Stimulated activated CD4-positive, alpha-beta T cell treated with anti-CD3 and anti-CD28 coated beads, Interleukin-4, amount 100 ng/mL, for 4 hours (primary cell): ENCODE measurements at regions not wholly inside any gene's neighbourhood (a gene's known extent, or its start where the extent isn't known, plus 50 kb on each side); places are given as distances from the start of the nearest gene placed in this dataset.
"Not testable (repeated sequence)": the region's sequence is repeated elsewhere in the genome, so short reads cannot be mapped to it uniquely, and the experiment has no call there.

Experiments
- DNase-seq, 2 experiments: peaks; one replicate each; pipeline ENCODE4 v3.0.0-alpha.2; 2020

DNA sequence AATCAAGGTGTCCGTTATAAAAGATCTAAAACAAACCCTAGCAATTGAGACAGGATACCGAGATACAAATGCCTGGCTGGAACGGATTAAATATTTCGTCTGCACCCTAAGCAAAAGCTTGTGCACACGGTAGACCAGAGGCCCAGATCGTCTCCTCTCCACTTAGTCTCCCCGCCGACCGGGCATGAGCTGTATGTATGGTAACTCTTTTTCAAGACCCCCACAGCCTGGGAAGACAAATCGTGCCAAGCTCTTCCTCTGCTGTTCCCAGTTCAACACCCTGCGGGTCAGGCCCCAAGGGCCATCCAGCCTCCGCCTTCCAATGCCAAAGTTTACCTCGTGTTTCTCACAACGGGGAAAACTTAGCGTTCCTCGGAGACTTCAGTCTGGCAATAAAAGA is 285.7 kb upstream of the GALNT17 start:
- no peak for DNase-seq

DNA sequence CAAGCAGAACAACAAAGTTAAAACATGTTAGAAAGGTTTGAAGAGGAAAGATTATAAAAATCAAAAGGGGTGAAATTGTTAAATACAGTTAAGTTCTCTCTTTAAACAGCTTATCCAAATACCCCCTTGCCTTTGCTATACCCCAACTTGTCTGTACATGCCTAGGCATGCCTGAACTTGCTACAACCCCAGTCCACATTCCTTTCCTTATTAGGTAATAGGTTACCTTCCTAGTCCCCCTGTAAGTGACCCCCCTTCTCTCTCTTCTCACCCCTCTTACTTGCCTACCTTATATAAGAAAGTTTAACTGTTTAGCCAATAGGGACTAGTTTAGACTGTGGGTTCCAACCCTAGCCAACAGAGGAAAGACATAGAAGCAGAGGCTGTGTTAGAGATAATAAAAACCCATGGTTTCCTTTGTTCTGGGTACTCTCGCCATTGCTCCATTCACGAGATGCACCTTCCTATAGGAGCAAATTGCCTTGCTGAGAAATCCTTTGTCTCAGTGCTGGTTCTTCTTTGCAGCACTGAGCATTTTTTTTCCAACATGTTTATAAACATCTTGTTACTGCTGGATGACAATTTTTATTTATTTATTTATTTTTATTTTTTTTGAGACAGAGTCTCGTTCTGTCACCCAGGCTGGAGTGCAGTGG is 282.2 kb upstream of the GALNT17 start:
- no peak for DNase-seq

GRCh38 chr7:70855373-70855772 is 276.6 kb upstream of the GALNT17 start:
- no peak for DNase-seq

GRCh38 chr7:70856901-70857630 is 274.9 kb upstream of the GALNT17 start:
- DNase-seq, result peak; percentile 7 to 52

GRCh38 chr7:70857793-70858545 is 274.0 kb upstream of the GALNT17 start:
- no peak for DNase-seq

DNA sequence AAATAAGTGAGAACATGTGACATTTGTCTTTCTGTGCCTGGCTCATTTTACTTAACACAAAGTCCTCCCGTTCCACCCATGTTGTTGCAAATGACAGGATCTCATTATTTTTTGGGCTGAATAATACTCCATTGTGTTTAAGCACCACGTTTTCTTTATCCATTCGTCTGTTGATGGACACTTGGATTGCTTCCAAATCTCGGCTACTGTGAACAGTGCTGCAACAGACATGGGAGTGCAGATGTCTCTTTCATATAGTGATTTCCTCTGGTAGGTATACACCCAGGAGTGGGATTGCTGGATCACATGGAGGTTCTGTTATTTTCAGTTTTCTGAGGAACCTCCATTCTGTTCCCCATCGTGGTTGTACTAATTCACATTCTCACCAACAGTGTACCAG is 264.4 kb upstream of the GALNT17 start:
- no peak for DNase-seq

DNA sequence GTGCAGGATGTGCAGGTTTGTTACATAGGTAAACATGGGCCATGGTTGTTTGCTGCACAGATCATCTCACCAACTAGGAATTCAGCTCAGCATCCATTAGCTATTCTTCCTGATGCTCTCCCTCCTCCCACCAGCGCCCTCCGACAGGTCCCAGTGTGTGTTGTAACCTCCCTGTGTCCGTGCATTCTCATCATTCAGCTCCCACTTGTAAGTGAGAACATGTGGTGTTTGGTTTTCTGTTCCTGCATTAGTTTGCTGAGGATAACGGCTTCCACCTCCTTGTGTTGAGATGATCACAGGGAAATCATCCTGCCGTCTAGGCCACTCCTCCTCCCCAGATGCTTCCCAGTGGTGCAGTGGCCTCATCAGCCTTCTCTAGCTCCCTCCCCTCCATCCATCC is 261.6 kb upstream of the GALNT17 start:
- no peak for DNase-seq

DNA sequence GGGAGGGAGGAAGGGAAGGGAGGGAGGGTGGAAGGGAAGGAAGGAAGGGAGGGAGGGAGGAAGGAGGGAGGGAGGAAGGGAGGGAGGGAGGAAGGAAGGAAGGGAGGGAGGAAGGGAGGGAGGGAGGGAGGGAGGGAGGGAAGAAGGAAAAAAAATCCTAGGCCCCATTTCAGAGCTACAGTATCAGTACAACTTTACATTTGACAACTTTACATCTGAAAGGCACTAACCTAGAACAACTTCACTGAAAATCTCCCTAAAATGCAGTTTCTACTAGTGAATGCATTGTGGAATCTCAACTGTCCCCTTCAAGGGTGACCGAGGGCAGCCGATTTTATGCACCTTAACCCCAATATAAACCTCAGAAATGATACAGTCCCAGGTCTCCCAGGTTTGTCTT is 259.8 kb upstream of the GALNT17 start:
- DNase-seq, result no peak

DNA sequence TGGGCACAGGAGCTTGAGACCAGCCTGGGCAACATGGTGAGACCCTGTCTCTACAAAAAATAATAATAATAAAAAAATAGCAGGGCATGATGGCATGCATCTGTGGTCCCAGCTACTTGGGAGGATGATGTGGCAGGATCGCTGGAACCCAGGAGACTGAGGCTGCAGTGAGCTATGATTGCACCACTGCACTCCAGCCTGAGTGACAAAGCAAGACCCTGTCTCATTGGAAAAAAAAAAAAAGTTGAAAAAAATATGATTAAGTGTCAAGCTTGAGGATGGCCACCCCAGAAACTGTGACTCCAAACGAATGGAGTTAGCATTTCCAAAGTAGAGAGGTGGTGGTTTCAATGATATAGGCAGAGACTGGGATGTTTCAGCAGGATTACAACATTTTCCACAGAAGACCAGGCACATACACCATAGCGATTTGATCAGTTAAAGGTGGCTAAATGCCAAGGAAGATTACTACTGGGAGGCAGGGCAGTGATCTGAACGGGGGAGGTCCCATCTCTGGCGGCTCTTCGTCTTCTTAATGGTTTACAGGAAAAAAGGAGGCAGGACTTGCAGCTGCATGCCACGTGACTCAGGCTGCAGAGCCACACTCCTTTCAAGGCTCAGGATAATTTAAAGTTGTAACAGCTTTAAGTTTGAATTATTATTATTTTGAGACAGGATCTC is 250.6 kb upstream of the GALNT17 start:
- no peak for DNase-seq

DNA sequence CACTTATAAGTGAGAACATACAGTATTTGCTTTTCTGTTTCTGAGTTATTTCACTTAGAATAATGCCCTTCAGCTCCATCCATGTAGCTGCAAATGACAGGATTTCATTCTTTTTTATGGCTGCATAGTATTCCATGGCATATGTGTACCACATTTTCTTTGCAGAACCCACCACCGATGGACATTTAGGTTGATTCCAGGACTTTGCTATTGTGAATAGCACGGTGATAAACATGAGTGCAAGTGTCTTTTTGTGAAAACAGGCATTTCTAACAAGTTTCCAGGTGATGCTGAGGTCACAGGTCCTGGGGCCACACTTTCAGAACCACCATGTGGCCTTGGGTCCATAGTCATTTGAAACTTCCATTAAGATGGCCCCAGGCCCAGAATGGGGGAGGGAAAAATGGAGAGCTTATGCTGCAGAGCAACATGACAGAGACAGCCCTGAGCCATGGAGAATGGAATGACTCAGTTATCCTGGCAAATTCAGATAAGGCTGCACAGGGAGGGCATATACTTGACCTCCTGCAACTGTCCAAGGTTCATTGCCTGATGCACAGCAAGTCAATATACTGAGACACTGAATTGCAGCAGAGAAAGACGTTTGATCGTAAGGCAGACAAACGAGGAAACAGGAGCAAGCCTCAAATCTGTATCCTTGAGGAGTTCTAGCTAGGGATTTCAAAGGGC is 248.0 kb upstream of the GALNT17 start:
- DNase-seq, result no peak

DNA sequence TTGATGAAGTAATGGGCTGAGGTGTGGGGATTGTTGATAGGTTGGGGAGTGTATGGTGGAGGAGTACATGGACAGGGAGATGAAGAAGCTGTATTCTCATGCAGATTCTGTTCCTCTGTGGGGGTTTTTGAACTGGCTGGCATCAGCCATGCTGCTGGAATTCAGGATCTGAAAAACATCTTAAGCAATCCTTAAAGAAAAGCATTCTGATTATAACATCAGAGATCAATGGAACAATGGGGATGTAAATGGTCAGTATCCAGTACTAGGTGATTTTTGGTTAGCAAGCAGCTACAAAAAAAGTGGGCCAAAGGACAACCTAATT is 247.5 kb upstream of the GALNT17 start:
- DNase-seq, result no peak

DNA sequence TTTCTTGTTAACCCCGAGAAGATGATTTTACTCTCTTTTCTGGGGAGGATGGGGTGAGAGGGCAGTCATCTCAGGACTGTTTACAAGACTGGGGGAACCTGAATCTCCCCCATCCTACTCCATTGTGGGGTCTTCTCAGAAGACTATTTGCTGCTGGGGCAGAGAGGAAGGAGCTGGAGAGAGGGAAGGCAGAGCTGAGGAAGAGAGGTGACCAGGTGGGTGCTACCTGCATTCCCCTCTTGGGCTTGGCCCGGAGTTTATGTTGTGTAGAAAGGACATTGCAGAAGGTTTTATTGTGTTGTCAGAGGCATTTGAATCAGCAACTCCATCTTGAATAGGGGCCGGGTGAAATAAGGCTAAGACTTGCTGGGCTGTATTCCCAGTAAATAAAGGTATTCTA is 247.1 kb upstream of the GALNT17 start:
- DNase-seq, result no peak

DNA sequence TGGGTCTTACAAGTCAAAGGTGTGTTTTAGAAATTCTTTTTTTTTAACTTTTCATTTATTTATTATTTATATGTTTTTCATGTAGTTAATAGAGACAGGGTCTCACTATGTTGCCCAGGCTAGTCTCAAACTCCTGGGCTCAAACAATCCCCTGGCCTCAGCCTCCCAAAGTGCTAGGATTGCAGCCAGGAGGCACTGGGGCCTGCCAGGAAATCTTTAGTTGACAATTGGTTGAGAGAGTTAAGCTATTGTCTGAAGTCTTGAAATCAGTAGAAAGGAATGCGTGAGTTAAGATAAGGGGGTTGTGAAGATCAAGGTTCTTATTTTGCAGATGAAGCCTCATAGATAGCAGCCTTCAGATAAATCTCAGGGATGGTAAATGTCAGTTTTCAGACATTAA is 245.4 kb upstream of the GALNT17 start:
- no peak for DNase-seq

- no peak for DNase-seq
Observed at GRCh38 chr7:70887186-70887585, 244.8 kb upstream of the GALNT17 start.

- no peak for DNase-seq
Observed at GRCh38 chr7:70890147-70890969, 241.6 kb upstream of the GALNT17 start.

DNA sequence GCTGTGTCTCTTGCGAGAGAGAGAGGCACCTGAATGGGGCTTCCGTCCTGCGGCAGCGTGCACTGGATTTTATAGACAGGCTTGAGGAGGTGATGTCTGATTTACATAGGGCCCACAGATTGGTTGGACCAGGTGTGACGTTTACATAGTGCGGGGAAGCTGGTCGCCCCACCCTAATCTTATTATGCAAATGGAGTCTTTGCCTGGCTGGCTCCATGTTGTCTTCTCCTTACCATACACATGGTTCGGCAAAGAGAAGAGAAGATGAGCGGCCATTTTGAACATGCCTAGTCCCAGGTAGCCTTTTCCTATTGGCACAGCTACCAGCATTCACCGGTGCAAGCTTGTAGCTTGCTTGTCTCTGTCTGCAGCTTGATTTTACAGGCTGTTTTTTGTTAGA is 238.5 kb upstream of the GALNT17 start:
- DNase-seq, result no peak

DNA sequence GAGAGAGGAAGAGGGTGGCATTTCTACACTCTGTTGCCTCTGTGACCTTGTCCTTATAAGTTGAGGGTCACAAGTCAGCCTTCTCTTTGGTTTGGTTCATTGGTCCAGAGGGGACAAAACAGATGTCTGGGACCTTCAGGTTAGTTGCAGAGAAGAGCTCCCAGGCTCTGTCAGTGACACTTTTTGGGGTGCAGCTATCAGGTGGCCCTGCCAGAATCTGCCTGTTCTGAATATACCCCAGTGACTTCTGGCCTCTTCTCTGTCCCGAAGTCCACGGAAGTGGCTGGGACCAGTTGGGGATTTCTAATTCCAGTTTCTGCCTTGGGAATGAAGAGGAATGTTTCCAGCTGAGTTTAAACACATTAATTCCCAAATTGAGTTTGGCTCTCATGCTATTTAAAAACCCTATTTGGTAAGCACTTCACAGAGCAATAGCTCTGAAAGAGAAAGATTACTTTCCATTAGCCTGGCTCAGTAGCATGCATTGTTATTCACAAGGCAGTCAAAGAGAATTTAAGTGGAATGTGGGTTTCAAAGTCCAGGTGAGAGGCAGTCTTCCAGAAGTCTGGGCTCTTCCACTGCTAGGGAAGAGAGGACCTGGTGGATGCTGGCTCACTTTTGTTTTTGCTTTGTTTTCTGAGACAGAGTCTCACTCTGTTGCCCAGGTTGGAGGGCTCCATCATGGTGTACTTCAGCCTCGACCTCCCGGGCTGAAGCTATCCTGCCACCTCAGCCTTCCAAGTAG is 237.8 kb upstream of the GALNT17 start:
- no peak for DNase-seq

- no peak for DNase-seq
Observed at GRCh38 chr7:70894799-70895198, 237.1 kb upstream of the GALNT17 start.

DNA sequence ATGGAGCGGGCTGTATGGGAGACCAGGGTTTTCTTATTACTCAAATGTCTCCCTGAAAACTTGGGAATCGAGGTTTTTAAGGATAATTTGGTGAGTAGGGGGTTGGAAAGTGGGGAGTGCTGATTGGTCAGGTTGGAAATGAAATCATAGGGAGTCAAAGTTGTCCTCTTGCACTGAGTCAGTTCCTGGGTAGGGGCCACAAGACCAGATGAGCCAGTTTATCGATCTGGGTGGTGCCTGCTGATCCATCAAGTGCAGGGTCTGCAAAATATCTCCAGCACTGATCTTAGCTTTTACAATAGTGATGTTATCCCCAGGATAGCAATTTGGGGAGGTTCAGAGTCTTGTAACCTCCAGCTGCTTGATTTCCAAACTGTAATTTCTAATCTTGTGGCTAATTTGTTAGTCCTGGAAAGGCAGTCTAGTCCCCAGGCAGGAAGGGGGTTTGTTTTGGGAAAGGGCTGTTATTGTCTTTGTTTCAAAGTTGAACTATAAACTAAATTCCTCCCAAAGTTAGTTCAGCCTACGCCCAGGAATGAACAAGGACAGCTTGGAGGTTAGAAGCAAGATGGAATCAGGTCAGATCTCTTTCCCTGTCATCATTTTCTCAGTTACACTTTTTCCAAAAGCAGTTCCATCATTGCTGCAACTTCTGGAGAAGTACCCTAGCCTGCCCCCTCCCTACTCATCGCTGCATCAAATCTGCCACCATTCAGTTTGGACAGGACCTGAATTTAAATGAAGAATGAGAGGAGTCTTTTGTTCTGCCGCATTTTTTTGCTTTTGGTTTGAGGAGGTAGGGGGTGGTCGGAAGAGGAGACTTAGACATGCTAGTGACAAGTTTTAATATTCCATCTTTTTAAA is 236.4 kb upstream of the GALNT17 start:
- DNase-seq, result not testable (repeated sequence)
